MCF 10A (cell line): ENCODE measurements at regions not wholly inside any gene's neighbourhood (a gene's known extent, or its start where the extent isn't known, plus 50 kb on each side); places are given as distances from the start of the nearest gene placed in this dataset.
A peak's percentile ranks its signal among the peaks of the same experiment; 100 is the strongest.
"Not testable (repeated sequence)": the region's sequence is repeated elsewhere in the genome, so short reads cannot be mapped to it uniquely, and the experiment has no call there.

Experiments
- BruUV-seq: library from RNA; stranded (reverse); fragments of 400-500 nt; replicated peaks from 2 replicates; lab custom pipeline; 2021; lab: Mats Ljungman, UMichigan
- CTCF ChIA-PET: fragments of 300-600 bp; sonication (Branson Sonifier 250); formaldehyde crosslinking; extraction: SDS; loops from one replicate; lab custom pipeline; 2021; ENCODE audit warnings: antibody characterized with exemption, inconsistent platforms; lab: Yijun Ruan, JAX
- POLR2A ChIA-PET: fragments of 300-600, 350-650 bp; sonication (Branson Sonifier 250); formaldehyde crosslinking; extraction: SDS; loops from one replicate; lab custom pipeline; 2020; ENCODE audit warnings: antibody characterized with exemption, inconsistent platforms; lab: Yijun Ruan, JAX
- DNase-seq: peaks from one replicate; pipeline ENCODE4 v3.0.0-alpha.2; 2018; ENCODE audit not compliant: unreplicated experiment
- H3K27ac Mint-ChIP-seq: one replicate; pipeline ENCODE4 v1.8.0; 2022; ENCODE audit warnings: mild to moderate bottlenecking, low read depth, mixed read lengths; ENCODE audit not compliant: unreplicated experiment
- H3K27me3 Mint-ChIP-seq: one replicate; pipeline ENCODE4 v1.8.0; 2022; ENCODE audit warnings: mixed read lengths; ENCODE audit not compliant: insufficient read depth, unreplicated experiment
- H3K36me3 Mint-ChIP-seq: one replicate; pipeline ENCODE4 v1.8.0; 2022; ENCODE audit warnings: mild to moderate bottlenecking, moderate library complexity, mixed read lengths; ENCODE audit not compliant: insufficient read depth, unreplicated experiment
- H3K4me1 Mint-ChIP-seq: one replicate; pipeline ENCODE4 v1.8.0; 2022; ENCODE audit warnings: mixed read lengths; ENCODE audit not compliant: insufficient read depth, unreplicated experiment
- H3K4me3 Mint-ChIP-seq: one replicate; pipeline ENCODE4 v1.8.0; 2022; ENCODE audit warnings: mild to moderate bottlenecking, moderate library complexity, mixed read lengths; ENCODE audit not compliant: unreplicated experiment
- H3K9me3 Mint-ChIP-seq: one replicate; pipeline ENCODE4 v1.8.0; 2022; ENCODE audit warnings: mixed read lengths; ENCODE audit not compliant: unreplicated experiment
- intact Hi-C: fragments of 100-400 bp; cut with micrococcal nuclease; formaldehyde crosslinking; loops from 2 replicates; pipeline ENCODE4 v1.14.1; 2022
- TF ChIP-seq, protein P1 (sequence below): fragments of 200-600 bp; IDR thresholded peaks from one replicate; pipeline ENCODE4 v1.8.0; 2022; ENCODE audit warnings: antibody characterized with exemption, mild to moderate bottlenecking; ENCODE audit not compliant: unreplicated experiment

DNA sequence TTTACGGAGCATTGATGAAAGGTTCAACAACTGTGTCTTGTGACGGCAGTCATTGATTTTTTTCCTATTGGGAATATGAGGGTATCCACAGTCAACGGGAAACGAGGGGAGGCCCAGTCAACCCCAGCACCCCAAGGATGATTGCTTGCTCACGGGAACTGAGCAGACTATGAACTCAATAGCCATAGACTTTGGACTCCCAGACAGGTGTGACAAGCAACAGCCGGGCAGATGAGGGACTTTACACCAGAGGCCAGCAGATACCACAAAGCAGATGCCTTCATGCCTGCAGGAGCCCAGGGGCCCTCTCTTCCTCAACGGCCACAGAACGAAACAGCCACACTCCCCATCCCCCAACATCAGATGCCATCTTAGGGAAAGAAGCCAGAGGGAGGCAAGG, 80.3 kb upstream of the FLT1 start:
- peak overlapping the region; percentile 46 for H3K27ac Mint-ChIP-seq
- no TSS peak for BruUV-seq

DNA sequence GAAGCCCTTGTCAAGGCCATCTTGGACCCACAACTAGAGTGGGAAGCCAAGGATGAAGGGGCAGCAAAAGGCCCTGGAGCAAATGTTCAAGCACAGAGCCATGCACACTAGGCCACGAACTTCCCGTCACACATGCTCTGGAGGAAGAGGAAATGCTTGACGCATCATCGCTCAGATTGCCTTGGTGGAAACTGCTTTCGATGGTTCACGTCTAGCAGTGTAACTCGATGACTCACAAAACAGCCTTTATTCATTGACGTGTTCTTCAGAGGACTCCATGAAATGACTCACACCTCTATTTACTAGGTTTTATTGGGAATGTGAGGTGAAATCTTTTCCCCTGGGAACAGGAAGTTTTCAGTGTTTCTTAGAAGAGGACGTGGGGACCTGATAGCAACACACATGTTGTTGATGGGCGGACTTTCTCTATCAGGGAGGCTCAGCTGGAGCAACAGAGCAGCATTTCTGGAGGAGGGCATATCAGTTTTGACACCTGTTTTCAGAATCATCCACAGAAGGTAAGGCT, 79.8 kb upstream of the FLT1 start:
- H3K27ac Mint-ChIP-seq = peak overlapping the region; percentile 46

More for the DNA sequence above, 80.3 kb upstream of the FLT1 start:
- ChIA-PET CTCF (no interaction called here), POLR2A (no interaction called here)
- DNase-seq = no peak
- H3K36me3 Mint-ChIP-seq = no peaks in the 10 kb centered on the region
- H3K4me1 Mint-ChIP-seq = peaks cover 6% of the 10 kb centered on the region
- TF ChIP-seq, protein P1, sequence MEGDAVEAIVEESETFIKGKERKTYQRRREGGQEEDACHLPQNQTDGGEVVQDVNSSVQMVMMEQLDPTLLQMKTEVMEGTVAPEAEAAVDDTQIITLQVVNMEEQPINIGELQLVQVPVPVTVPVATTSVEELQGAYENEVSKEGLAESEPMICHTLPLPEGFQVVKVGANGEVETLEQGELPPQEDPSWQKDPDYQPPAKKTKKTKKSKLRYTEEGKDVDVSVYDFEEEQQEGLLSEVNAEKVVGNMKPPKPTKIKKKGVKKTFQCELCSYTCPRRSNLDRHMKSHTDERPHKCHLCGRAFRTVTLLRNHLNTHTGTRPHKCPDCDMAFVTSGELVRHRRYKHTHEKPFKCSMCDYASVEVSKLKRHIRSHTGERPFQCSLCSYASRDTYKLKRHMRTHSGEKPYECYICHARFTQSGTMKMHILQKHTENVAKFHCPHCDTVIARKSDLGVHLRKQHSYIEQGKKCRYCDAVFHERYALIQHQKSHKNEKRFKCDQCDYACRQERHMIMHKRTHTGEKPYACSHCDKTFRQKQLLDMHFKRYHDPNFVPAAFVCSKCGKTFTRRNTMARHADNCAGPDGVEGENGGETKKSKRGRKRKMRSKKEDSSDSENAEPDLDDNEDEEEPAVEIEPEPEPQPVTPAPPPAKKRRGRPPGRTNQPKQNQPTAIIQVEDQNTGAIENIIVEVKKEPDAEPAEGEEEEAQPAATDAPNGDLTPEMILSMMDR = no peak
- no peaks in the 10 kb centered on the region for H3K9me3 Mint-ChIP-seq
- no peaks in the 10 kb centered on the region for H3K27me3 Mint-ChIP-seq
- H3K4me3 Mint-ChIP-seq = no peak overlapping the region
- intact Hi-C loops = no loop called here

DNA sequence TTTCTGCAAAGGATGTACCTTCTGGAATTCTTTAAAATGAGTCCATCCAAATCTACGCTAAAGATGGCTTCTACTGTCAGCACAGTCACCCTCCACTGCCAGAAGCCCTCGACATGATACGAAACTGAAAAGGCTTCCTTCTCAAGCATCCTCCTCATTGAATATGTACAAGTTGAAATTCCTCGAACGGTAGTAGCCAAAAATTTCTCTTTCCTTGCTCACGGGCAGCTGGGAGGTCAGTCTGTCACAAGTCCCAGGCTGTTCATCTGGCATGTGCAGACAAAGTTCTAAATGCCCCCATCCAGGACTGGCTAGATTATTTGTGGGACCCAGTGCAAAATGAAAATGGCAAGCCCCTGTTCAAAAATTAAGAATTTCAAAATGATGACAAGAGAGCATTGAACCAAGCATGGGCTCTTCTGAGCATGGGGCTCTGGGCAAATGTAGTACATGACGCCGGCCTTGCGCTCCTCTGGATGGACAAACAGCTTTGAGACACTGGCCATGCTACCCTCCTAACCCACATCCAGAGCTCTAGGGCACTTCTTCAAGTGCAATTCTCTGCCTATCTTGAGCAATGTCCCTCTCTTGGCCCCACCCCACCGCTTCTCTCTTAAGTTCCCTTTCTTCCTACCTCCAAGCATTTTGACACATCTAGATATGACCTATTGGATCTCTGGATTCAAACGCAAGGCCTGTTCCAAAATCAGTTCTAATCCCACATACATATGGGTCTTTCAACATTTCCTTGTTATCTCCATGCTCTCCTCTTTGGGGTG, 78.9 kb upstream of the FLT1 start:
- BruUV-seq = no TSS peak
- intact Hi-C loops = no loop called here
- Mint-ChIP-seq H3K36me3 (no peaks in the 10 kb centered on the region), H3K27me3 (no peaks in the 10 kb centered on the region), H3K9me3 (no peaks in the 10 kb centered on the region), H3K27ac (no peak overlapping the region), H3K4me1 (peaks cover 6% of the 10 kb centered on the region), H3K4me3 (no peak overlapping the region)
- CTCF ChIA-PET = no interaction called here
- DNase-seq = no peak
- TF ChIP-seq, protein P1 = no peak
- POLR2A ChIA-PET = no interaction called here

More for the DNA sequence above, 79.8 kb upstream of the FLT1 start:
- DNase-seq = peak; percentile 93
- H3K4me1 Mint-ChIP-seq = peaks cover 6% of the 10 kb centered on the region
- H3K4me3 Mint-ChIP-seq = no peak overlapping the region
- intact Hi-C loops = no loop called here
- H3K36me3 Mint-ChIP-seq = no peaks in the 10 kb centered on the region
- ChIA-PET POLR2A (no interaction called here), CTCF (no interaction called here)
- H3K27me3 Mint-ChIP-seq = no peaks in the 10 kb centered on the region
- BruUV-seq = no TSS peak
- H3K9me3 Mint-ChIP-seq = no peaks in the 10 kb centered on the region
- TF ChIP-seq, protein P1 = no peak

DNA sequence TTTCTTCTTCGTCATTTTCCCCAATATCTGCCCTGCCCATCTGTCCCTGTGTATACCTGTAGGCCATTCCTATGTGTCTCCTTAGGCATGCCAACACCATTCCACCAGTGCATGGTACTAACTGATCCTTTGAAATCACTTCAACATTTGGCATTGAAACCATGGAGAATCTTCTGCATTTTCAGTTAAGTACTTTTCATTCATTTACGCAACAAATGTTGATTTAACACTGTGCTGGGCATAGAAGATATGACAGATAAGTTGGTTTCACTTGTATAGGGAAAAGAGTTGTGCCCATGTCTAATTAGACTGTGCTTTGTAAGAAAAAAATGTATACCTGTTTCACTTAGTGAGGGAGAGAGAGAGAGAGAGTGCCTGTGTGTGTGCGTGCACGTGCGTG, 77.9 kb upstream of the FLT1 start:
- CTCF ChIA-PET = no interaction called here
- POLR2A ChIA-PET = no interaction called here
- H3K9me3 Mint-ChIP-seq = no peaks in the 10 kb centered on the region
- intact Hi-C loops = no loop called here
- H3K4me1 Mint-ChIP-seq = peaks cover 6% of the 10 kb centered on the region
- DNase-seq = no peak
- H3K36me3 Mint-ChIP-seq = no peaks in the 10 kb centered on the region
- TF ChIP-seq, protein P1 = no peak
- BruUV-seq = no TSS peak
- H3K4me3 Mint-ChIP-seq = no peak overlapping the region
- no peaks in the 10 kb centered on the region for H3K27me3 Mint-ChIP-seq
- H3K27ac Mint-ChIP-seq = no peak overlapping the region

DNA sequence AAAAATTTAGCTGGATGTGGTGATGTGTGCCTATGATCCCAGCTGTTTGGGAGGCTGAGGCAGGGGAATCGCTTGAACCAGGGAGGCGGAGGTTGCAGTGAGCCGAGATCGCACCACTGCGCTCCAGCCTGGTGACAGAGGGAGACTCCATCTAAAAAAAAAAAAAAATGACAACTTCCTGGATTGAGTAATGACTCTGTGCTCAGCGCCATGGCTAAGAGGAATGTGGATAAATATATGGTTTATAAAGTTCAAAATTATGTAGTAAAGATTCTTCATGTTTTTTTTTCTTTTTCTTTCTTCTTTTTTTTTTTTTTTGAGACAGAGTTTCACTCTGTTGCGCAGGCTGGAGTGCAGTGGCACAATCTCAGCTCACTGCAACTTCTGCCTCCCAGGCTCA, 75.4 kb upstream of the FLT1 start:
- CTCF ChIA-PET, H3K4me1 Mint-ChIP-seq, POLR2A ChIA-PET, H3K9me3 Mint-ChIP-seq, BruUV-seq, intact Hi-C loops, H3K27ac Mint-ChIP-seq, H3K36me3 Mint-ChIP-seq, H3K27me3 Mint-ChIP-seq, H3K4me3 Mint-ChIP-seq, DNase-seq: not testable (repeated sequence)
